Cardiac muscle cell (in vitro differentiated cells and primary cell): ENCODE measurements at regions not wholly inside any gene's neighbourhood (a gene's known extent, or its start where the extent isn't known, plus 50 kb on each side); places are given as distances from the start of the nearest gene placed in this dataset.

ENCODE experiments used
- DNase-seq, 2 donors: peaks; one replicate each; pipeline versions ENCODE4 v3.0.0 to v3.0.0-alpha.2; 2010 to 2017; ENCODE audit warnings: low read depth in 1 of 2, low spot score in 1 of 2
- H3K27ac ChIP-seq: fragments of 200-600 bp; sonication (generic); 2 replicates; pipeline ENCODE4 v1.5.1; 2016
- H3K27me3 ChIP-seq: fragments of 200-600 bp; sonication (generic); 2 replicates; pipeline ENCODE4 v1.6.0; 2016; ENCODE audit warnings: control low read depth
- H3K36me3 ChIP-seq: fragments of 200-600 bp; sonication (generic); 2 replicates; pipeline ENCODE4 v1.5.1; 2016; ENCODE audit warnings: control low read depth
- H3K4me1 ChIP-seq: fragments of 200-600 bp; sonication (generic); 2 replicates; pipeline ENCODE4 v1.8.1; 2017; ENCODE audit warnings: low read depth, mild to moderate bottlenecking, mixed run types
- H3K4me3 ChIP-seq: fragments of 200-600 bp; sonication (generic); 2 replicates; pipeline ENCODE4 v1.5.1; 2016; ENCODE audit warnings: mild to moderate bottlenecking
- H3K9me3 ChIP-seq: fragments of 200-600 bp; sonication (generic); 2 replicates; pipeline ENCODE4 v1.5.1; 2017; ENCODE audit warnings: low read depth, mild to moderate bottlenecking, control low read depth
- CTCF ChIP-seq: IDR thresholded peaks from 2 replicates; pipeline ENCODE4 v1.5.1; 2012; ENCODE audit warnings: low read depth, mild to moderate bottlenecking, low read length

DNA sequence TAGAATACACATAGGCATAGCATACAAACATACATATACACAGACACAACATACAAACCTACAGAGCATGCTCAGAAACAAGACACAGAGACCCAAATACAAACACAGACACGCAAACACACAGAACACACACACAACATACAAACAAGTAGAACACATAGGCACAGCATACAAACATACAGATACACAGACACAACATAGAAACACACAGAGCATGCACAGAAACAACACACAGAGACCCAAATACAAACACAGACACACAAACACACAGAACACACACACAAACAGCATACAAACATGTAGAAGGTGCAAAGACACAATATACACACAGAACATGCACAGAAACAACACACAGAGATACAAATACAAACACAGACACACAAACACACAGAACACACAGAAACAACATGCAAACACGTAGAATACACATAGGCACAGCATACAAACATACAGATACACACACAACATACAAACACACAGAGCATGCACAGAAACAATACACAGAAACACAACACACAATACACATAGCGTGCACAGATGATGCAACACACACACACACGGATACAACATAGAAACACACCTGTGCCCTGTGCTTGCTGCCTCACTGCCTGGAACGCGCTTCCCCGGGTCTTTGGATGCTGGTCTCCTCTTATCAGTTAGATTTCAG, 469.0 kb upstream of the CDH4 start:
- no peak for DNase-seq
- Histone ChIP-seq H3K36me3 (no peaks in the 10 kb centered on the region), H3K9me3 (no peaks in the 10 kb centered on the region), H3K4me1 (peaks cover 8% of the 10 kb centered on the region), H3K27ac (no peak overlapping the region), H3K27me3 (no peaks in the 10 kb centered on the region), H3K4me3 (no peak overlapping the region)
- no peak for TF ChIP-seq CTCF

- no peak for DNase-seq
- Histone ChIP-seq H3K36me3 (no peaks in the 10 kb centered on the region), H3K27ac (no peak overlapping the region), H3K27me3 (no peaks in the 10 kb centered on the region), H3K4me3 (no peak overlapping the region), H3K4me1 (peaks cover 8% of the 10 kb centered on the region), H3K9me3 (no peaks in the 10 kb centered on the region)
- TF ChIP-seq CTCF, result no peak
These were observed 466.8 kb upstream of the CDH4 start for GRCh38 chr20:60785301-60785700.

- Histone ChIP-seq H3K27ac (no peak overlapping the region), H3K4me1 (peaks cover 8% of the 10 kb centered on the region), H3K9me3 (no peaks in the 10 kb centered on the region), H3K27me3 (no peaks in the 10 kb centered on the region), H3K4me3 (no peak overlapping the region), H3K36me3 (no peaks in the 10 kb centered on the region)
- DNase-seq, result no peak
- TF ChIP-seq CTCF, result no peak
These were observed 466.3 kb upstream of the CDH4 start for GRCh38 chr20:60785785-60786184.

GRCh38 chr20:60786686-60787217, 465.3 kb upstream of the CDH4 start:
- Histone ChIP-seq H3K4me3 (no peak overlapping the region), H3K9me3 (no peaks in the 10 kb centered on the region), H3K36me3 (no peaks in the 10 kb centered on the region), H3K27me3 (no peaks in the 10 kb centered on the region), H3K4me1 (peaks cover 8% of the 10 kb centered on the region), H3K27ac (no peak overlapping the region)
- no peak for DNase-seq
- TF ChIP-seq CTCF, result no peak

DNA sequence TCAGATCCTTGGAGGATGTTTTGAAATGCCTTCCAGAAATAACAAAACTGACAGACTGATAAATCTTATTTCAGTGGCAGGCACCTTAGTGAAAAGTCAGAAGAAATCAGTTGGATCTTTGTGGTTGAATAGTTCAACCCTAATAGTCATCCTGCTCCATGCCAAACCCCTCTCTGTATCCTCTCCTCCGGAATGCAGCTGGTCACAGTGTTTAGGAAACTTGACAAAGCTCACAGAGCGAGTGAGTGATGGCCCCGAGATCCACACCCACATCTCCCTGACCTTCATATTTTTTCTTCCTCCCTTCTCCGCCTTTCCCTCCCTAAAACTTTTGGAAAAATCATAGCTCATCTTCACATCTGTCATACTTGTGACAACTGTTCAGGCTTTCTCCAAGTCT, 464.8 kb upstream of the CDH4 start:
- no peak for TF ChIP-seq CTCF
- Histone ChIP-seq H3K27ac (no peak overlapping the region), H3K4me3 (no peak overlapping the region), H3K27me3 (no peaks in the 10 kb centered on the region), H3K9me3 (no peaks in the 10 kb centered on the region), H3K36me3 (no peaks in the 10 kb centered on the region), H3K4me1 (peaks cover 8% of the 10 kb centered on the region)
- no peak for DNase-seq
